NOMO-1 (cell line): ENCODE measurements at regions not wholly inside any gene's neighbourhood (a gene's known extent, or its start where the extent isn't known, plus 50 kb on each side); places are given as distances from the start of the nearest gene placed in this dataset.

Experiments used
- DNase-seq, 2 experiments: peaks; one replicate each; lab custom pipeline; 2025; ENCODE audit not compliant: unreplicated experiment in 2 of 2; lab: John Stamatoyannopoulos, UW

DNA sequence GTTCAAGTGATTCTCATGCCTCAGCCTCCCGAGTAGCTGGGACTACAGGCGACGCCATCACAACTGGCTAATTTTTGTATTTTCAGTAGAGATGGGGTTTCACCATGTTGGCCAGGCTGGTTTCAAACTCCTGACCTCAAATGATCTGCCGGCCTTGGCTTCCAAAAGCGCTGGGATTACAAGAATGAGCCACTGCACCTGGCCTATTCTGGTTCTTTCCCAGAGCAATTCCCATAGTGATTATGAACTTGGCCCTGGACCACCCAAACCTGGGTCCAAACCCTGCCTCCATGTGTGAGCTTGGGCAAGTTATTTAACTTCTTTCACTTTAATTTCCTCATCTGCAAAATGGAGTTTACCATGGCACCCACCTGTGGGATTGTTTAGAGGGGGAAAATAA is 61.5 kb upstream of the HEPHL1 start:
- DNase-seq = no peak

- DNase-seq = no peak
These were observed 58.1 kb upstream of the HEPHL1 start for GRCh38 chr11:93963072-93963471.

DNA sequence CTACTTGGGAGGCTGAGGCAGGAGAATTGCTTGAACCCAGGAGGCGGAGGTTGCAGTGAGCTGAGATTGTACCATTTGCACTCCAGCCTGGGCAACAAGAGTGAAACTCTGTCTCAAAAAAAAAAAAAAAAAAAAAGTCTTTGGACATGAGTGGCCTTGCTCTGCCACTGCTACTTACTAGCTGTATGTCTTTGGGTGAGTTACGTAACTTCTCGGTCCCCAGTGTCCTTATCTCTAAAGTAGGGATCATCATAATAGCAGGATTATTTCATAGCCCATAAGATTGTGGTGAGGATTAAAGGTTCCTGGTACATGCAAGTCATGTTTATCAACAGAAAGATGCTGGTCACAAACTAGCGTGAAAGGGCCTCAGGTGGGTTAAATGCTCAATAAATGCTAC is 53.9 kb upstream of the HEPHL1 start:
- no peak for DNase-seq

DNA sequence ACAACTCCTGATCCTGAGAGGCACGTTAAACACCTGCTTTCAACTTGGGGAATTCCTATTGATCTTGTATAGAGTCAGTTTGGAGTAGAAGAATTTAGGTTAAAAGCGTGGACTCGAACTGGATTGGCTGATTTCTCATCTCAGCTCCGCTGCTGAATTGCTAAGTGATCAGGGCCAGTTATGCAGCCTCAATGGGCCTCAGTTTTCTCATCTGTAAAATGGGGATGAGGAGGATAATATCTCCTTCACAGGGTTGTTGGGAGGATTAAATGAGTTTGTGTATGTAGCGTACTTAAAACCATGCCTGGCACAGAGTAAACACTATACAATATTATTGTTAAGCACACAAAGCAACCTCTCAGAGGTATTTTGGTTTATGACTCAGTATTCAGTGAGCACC is 53.2 kb upstream of the HEPHL1 start:
- no peak for DNase-seq

GRCh38 chr11:93969925-93970922 is 50.9 kb upstream of the HEPHL1 start:
- no peak for DNase-seq
